GM12873 (cell line): ENCODE measurements at regions not wholly inside any gene's neighbourhood (a gene's known extent, or its start where the extent isn't known, plus 50 kb on each side); places are given as distances from the start of the nearest gene placed in this dataset.

Experiments used
- CTCF ChIP-seq: IDR thresholded peaks from 2 replicates; pipeline ENCODE4 v1.5.1; 2012; ENCODE audit warnings: low read depth, mild to moderate bottlenecking, moderate library complexity, low read length, control low read depth; ENCODE audit not compliant: insufficient read depth; ENCODE audit errors: missing control alignments

- no peak for TF ChIP-seq CTCF
These were observed 952.7 kb downstream of the TDRD15 start for GRCh38 chr2:22076454-22076853.

- no peak for TF ChIP-seq CTCF
These were observed 954.9 kb downstream of the TDRD15 start for GRCh38 chr2:22078701-22079100.

- TF ChIP-seq CTCF: no peak
These were observed 955.8 kb downstream of the TDRD15 start for GRCh38 chr2:22079583-22079982.

GRCh38 chr2:22086726-22087125 lies 963.0 kb downstream of the TDRD15 start:
- TF ChIP-seq CTCF: no peak

GRCh38 chr2:22110244-22110651 lies 986.5 kb downstream of the TDRD15 start:
- TF ChIP-seq CTCF: no peak

GRCh38 chr2:22124003-22124402 lies 1000.2 kb downstream of the TDRD15 start:
- peak; percentile 28 for TF ChIP-seq CTCF

GRCh38 chr2:22126106-22126505 lies 1002.3 kb downstream of the TDRD15 start:
- TF ChIP-seq CTCF: no peak
